A673 (cell line): ENCODE measurements at regions not wholly inside any gene's neighbourhood (a gene's known extent, or its start where the extent isn't known, plus 50 kb on each side); places are given as distances from the start of the nearest gene placed in this dataset.

Experiments
- CTCF ChIP-seq: fragments of 300-800, 200-600 bp; sonication (generic); conservative IDR thresholded peaks from 2 replicates; pipeline ENCODE4 v1.5.1; 2017; ENCODE audit warnings: low read depth, mild to moderate bottlenecking, antibody characterized with exemption, low read length, moderate library complexity, mixed read lengths
- EZH2 ChIP-seq: fragments of 200-600 bp; sonication (generic); IDR thresholded peaks from 2 replicates; pipeline ENCODE4 v1.6.1; 2017; ENCODE audit warnings: borderline replicate concordance, low read depth, mild to moderate bottlenecking, mixed read lengths, antibody characterized with exemption, low read length; ENCODE audit not compliant: poor library complexity, severe bottlenecking

DNA sequence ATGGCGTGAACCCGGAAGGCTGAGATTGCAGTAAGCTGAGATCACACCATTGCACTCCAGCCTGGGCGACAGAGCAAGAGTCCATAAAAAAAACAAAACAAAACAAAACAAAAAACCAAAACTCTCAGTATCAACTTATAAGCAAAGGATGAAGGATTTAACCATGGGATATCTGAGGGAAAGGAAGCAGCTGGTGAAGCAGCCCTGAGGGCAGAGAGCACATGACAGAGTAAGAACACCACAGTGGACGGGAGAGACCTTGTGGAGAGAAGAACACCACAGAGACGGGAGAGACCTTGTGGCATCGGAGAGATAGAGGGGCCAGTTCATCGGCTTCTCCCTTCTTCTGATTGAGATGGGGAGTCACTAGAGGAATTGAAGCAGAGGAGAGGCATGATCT, 697.2 kb downstream of the HDGFL1 start:
- TF ChIP-seq CTCF (no peak), EZH2 (no peak)
